ENCODE measurements at regions not wholly inside any gene's neighbourhood (a gene's known extent, or its start where the extent isn't known, plus 50 kb on each side); places are given as distances from the start of the nearest gene placed in this dataset.

DNA sequence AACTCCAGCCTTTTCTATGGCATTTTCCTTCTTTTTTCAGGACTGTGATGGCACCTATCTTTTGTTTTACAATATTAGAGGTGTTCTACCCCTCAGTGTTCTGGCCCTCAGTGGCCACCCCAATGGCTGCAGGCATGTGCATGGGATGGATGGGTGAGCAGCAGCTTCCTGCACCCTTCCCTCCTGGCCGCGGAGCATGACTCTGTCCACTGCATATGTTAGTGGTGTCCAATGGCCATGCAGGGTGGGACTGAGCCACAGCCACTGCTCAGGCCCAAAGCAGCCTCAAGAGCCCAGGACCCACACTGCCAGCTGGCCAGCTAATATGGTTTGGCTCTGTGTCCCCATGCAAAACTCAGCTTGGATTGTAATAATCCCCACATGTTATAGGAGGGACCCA, 1032.3 kb upstream of the FBXO33 start:
- TF ChIP-seq POLR2AphosphoS5 (IDR thresholded peaks at IDR 0.05; ENCODE audit: low read depth, low read length) = no peak
- TF ChIP-seq FOXP2 (optimal IDR thresholded peaks at IDR 0.05; ENCODE audit: borderline replicate concordance, extremely low read depth, extremely low read length, insufficient read depth) = no peak
- TF ChIP-seq SIN3A (IDR thresholded peaks at IDR 0.05; ENCODE audit: borderline replicate concordance, insufficient read depth, low read length) = no peak
- TF ChIP-seq TAF1 (IDR thresholded peaks at IDR 0.05; ENCODE audit: borderline replicate concordance, insufficient read depth, low read length) = no peak
- TF ChIP-seq, protein P1, sequence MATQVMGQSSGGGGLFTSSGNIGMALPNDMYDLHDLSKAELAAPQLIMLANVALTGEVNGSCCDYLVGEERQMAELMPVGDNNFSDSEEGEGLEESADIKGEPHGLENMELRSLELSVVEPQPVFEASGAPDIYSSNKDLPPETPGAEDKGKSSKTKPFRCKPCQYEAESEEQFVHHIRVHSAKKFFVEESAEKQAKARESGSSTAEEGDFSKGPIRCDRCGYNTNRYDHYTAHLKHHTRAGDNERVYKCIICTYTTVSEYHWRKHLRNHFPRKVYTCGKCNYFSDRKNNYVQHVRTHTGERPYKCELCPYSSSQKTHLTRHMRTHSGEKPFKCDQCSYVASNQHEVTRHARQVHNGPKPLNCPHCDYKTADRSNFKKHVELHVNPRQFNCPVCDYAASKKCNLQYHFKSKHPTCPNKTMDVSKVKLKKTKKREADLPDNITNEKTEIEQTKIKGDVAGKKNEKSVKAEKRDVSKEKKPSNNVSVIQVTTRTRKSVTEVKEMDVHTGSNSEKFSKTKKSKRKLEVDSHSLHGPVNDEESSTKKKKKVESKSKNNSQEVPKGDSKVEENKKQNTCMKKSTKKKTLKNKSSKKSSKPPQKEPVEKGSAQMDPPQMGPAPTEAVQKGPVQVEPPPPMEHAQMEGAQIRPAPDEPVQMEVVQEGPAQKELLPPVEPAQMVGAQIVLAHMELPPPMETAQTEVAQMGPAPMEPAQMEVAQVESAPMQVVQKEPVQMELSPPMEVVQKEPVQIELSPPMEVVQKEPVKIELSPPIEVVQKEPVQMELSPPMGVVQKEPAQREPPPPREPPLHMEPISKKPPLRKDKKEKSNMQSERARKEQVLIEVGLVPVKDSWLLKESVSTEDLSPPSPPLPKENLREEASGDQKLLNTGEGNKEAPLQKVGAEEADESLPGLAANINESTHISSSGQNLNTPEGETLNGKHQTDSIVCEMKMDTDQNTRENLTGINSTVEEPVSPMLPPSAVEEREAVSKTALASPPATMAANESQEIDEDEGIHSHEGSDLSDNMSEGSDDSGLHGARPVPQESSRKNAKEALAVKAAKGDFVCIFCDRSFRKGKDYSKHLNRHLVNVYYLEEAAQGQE (IDR thresholded peaks at IDR 0.05; ENCODE audit: insufficient read depth in 1 of 2, low read depth in 2 of 2, low read length in 2 of 2) = no peak

All from PFSK-1 (cell line).